HG03045 (cell line): ENCODE measurements at regions not wholly inside any gene's neighbourhood (a gene's known extent, or its start where the extent isn't known, plus 50 kb on each side); places are given as distances from the start of the nearest gene placed in this dataset.
"Not testable (repeated sequence)": the region's sequence is repeated elsewhere in the genome, so short reads cannot be mapped to it uniquely, and the experiment has no call there.

Experiments used
- ATAC-seq: cut with Tn5 transposase; IDR thresholded peaks from one replicate; pipeline ENCODE4 v1.9.1; 2021; ENCODE audit warnings: mild to moderate bottlenecking, moderate library complexity; ENCODE audit not compliant: unreplicated experiment

DNA sequence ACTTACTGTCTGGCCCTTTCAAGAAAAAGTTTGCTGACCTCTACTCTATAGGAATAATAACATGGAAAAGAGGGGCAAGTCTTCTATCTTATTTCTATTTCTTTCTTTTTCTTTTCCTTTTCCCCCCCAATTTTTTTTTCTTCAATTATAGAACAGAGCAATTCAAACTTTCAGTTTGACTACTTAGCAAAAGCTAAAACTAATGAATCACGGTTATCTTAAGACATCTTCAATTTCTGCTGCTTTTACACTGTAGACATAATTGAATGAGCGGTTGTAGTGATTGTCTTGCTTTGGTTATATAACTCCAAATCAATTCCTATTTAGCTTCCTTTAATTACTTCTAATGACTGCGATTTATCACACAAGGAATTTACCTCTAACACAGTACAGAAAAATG is 74.3 kb upstream of the P2RY1 start:
- ATAC-seq = peak; percentile 14

DNA sequence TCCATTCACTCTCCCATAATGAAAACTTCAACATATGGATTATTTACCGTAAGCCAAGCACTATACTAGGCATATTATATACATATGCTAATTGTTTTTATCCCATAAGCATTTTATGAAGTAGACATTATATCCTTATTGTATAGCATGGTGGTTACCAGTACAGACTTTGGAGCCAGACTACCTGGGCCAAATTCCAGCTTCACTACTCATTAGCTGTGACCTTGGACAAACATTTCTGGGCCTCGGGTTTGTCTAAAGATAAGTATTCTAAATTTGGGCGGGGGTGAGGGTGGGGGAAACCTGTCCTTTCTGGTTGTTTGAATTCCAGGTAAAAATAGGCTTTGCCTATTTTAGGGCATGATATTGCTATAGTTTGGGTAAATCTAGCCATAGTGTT is 66.5 kb upstream of the P2RY1 start:
- no peak for ATAC-seq

DNA sequence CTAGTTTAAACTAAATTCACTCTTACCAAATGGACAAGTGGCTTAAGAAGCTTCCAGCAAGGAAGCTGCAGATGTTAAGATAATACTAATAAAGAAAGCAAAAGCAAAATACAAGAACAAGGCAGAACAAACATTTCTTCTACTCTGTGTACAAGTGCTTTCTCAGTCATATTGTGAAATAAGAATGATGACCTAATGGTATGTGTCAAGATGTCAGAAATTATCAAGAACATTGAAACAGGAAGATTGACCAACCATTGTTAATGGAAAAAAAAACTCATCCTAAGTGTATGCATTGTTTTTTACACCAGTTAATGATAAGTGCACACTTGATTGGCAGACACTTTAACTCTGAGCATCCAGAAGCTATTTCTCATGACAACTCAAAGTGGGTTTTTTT is 65.4 kb upstream of the P2RY1 start:
- ATAC-seq = peak; percentile 71

DNA sequence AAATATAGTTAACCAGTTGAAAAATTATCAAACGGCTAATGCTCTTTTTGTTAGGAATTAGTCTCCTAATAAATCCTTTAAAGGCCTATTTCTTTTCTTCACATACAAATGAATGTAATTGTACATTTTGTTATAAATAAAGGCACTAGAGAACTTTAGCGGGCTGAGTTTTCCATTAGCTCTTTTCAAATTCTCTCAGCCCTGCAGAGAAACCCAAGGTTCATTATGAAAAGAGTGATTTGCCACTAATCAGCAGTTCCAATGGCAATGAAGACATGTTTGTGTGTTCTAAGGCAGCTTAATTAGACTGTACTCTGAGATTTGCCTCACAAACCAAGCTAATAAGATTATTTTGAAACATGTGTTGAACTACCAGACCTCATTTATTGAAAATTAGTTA is 64.6 kb upstream of the P2RY1 start:
- ATAC-seq = no peak

DNA sequence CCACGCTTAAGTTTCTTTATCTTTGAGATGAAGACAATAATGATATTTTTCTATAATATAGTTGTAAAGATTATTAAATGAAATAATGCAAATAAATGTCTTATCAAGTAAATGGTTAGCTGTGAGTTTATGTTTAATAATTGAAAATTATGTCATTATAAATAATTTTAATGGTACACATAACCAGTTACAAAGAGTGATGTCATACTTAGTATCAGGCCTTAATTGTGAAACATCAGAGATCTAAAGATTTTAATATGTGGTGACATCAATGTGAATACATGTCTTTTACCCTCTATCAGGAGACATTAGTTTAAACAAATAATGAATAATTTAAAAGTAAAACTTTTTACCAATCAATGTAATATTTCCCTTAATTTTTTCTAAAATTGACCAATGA is 63.8 kb upstream of the P2RY1 start:
- no peak for ATAC-seq

DNA sequence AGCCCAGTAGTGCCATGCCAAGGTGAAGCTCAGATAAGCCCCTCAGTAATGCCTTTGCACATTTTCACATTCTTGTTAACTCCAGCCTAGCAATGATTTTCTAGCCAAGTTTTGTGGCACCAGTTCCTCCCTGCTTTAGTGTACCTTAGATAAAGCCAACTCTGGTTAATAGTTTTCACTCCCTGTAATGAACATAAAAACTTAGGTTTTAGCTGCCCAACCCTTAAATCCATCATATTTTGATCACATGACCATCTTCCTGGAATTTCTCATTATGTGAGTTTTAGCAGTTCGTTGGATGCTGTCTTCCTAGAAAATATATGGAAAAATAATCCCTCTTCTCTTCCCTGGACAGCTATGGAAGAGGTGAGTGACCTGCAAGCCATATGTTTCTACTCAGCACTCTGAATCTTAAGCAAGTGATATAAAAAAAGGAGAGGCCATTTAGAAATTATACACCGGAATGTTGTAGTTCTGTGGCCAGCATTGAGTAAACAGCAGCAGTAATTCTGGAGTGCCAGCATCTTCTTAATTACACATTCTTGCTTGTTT is 62.2 kb upstream of the P2RY1 start:
- ATAC-seq = no peak

DNA sequence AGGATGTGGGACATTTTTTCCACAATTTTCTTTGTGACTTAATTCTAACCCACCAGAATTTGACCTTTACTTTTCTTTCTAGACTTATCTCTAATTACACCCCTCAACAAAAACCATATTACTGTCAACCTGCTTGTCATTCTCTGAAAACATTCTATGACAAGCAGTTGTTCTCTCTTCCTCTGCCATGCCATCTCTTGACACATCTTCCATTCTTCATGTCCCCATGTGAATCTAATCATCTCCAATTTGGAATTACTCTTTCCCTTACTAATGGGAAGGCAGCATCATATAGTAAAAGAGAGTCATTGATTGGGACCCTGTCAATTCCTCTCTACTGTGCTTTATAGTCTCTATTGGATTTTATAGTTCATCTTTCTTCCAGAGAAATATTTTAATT is 61.3 kb upstream of the P2RY1 start:
- ATAC-seq = no peak

DNA sequence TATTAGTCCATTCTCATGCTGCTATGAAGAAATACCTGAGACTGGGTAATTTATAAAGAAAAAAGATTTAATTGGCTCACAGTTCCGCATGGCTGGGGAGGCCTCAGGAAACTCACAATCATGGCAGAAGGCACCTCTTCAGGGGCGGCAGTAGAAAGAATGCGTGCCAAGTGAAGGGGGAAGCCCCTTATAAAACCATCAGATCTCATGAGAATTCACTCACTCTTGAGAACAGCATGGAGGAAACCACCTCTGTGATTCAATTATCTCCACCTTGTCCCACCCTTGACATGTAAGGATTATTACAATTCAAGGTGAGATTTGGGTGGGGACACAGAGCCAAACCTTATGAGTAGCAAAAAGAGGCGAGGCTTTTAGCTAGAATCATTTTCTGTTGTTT is 60.7 kb upstream of the P2RY1 start:
- ATAC-seq = not testable (repeated sequence)

DNA sequence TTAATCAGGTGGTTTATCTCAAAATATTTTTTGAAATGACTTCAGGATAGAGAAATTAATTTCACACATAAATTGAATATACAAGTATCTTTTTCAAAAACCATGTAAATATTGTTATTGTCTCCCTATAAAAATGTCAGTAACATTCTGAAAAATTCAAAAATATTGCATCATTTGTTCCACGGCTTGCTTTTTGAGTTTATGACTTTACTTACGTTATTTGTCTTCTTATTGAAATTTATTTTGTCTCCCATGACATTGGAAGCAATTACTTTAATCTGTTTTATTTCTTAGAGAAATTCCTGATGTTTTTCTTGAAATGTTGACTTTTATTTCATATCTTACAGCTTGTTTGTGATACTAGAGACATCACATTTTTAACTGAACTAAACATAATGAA is 56.9 kb upstream of the P2RY1 start:
- no peak for ATAC-seq

DNA sequence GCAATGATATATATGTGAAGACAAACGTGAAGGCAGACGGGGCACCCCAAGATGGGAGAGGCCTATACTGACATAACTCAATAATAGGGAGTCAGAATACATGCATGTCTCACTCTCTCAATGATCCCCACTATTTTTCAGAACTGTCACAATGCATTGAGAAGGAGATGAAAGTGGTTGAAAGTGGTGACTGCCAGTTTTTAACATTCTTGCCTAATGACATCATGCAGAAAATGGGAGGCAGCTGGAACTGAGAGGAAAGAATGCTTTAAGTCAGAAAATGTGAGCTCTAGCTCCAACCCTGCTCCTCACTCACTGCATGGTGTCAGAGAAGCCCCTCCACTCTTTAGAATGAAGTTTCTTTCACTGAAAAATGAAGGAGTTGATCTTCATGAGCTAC is 55.3 kb upstream of the P2RY1 start:
- no peak for ATAC-seq

DNA sequence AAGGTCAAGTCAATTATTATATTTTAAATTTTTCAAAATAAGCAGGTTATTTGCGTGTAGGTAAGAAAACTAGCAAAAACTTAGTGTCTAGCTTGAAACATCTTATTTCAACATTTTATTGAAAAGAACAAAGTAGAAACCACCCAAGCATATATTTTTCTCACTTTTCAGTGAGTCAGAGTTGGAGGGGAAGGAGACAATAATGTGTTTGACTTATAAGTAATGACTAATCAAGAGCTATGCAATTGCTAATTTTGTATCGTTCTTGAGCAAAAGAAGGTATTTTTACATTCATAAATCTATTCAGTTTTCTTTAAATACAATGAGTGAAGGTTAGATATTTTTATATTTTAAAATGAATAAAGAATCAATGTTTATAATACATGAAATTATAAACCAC is 54.4 kb upstream of the P2RY1 start:
- ATAC-seq = no peak

DNA sequence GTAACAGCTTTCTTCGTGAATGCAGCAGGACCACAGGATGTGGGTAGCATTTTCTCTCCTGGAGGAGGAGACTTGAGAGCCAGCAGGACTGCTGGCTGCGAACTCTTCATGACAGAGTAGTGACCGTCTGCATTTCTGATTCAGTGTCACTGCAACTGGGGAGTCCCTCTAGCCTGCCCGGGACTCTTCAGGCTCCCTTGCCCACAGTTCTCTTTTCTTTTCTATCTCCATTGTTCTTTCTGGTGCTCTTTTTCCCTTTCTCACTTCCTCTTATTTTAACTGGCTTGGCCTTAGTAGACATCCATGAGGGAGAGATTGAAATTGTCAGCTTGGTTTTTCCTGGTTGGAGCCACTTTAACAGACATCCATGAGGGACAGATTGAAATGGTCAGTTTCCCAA is 49.9 kb upstream of the P2RY1 start:
- no peak for ATAC-seq
